Astrocyte (in vitro differentiated cells and primary cell): ENCODE measurements at regions not wholly inside any gene's neighbourhood (a gene's known extent, or its start where the extent isn't known, plus 50 kb on each side); places are given as distances from the start of the nearest gene placed in this dataset.

Experiments
- DNase-seq: peaks from one replicate; pipeline ENCODE4 v3.0.0-alpha.2; 2010; ENCODE audit warnings: low read depth
- FAIRE-seq: peaks from 2 replicates; lab custom pipeline; 2011; peaks lifted over from hg19 to GRCh38; lab: Jason Lieb, UNC
- H2AFZ ChIP-seq: 2 replicates; pipeline ENCODE4 v1.6.0; 2012; ENCODE audit warnings: low read depth, low read length, inconsistent platforms
- H3K27ac ChIP-seq: 2 replicates; pipeline ENCODE4 v1.5.1; 2011; ENCODE audit warnings: low read depth, low read length, inconsistent platforms
- H3K27me3 ChIP-seq: 2 replicates; pipeline ENCODE4 v1.6.0; 2011; ENCODE audit warnings: low read length, inconsistent platforms; ENCODE audit not compliant: insufficient read depth
- H3K36me3 ChIP-seq: 2 replicates; pipeline ENCODE4 v1.5.1; 2011; ENCODE audit warnings: low read length, inconsistent platforms; ENCODE audit not compliant: insufficient read depth
- H3K4me1 ChIP-seq: 2 replicates; pipeline ENCODE4 v1.5.1; 2011; ENCODE audit warnings: low read length, inconsistent platforms; ENCODE audit not compliant: insufficient read depth
- H3K4me2 ChIP-seq: 2 replicates; pipeline ENCODE4 v1.6.0; 2012; ENCODE audit warnings: low read length, inconsistent platforms
- H3K4me3 ChIP-seq: 2 replicates; pipeline ENCODE4 v1.5.1; 2011; ENCODE audit warnings: low read depth, mild to moderate bottlenecking, low read length, inconsistent platforms; ENCODE audit not compliant: insufficient read depth
- H3K79me2 ChIP-seq: 2 replicates; pipeline ENCODE4 v1.6.0; 2012; ENCODE audit warnings: mild to moderate bottlenecking, low read length, inconsistent platforms; ENCODE audit not compliant: insufficient read depth
- H3K9ac ChIP-seq: 2 replicates; pipeline ENCODE4 v1.6.0; 2012; ENCODE audit warnings: mild to moderate bottlenecking, low read length, inconsistent platforms
- H3K9me3 ChIP-seq: 2 replicates; pipeline ENCODE4 v1.5.1; 2012; ENCODE audit warnings: low read depth, mild to moderate bottlenecking, low read length, inconsistent platforms; ENCODE audit not compliant: insufficient read depth
- H4K20me1 ChIP-seq: 2 replicates; pipeline ENCODE4 v1.6.0; 2012; ENCODE audit warnings: low read length, inconsistent platforms; ENCODE audit not compliant: insufficient read depth
- H3K27ac Mint-ChIP-seq: one replicate; pipeline ENCODE4 v1.8.0; 2021; ENCODE audit warnings: mild to moderate bottlenecking, mixed read lengths; ENCODE audit not compliant: unreplicated experiment
- H3K27me3 Mint-ChIP-seq: one replicate; pipeline ENCODE4 v1.8.0; 2021; ENCODE audit warnings: low read depth, mixed read lengths; ENCODE audit not compliant: unreplicated experiment
- H3K36me3 Mint-ChIP-seq: one replicate; pipeline ENCODE4 v1.8.0; 2021; ENCODE audit warnings: low read depth, mixed read lengths; ENCODE audit not compliant: unreplicated experiment
- H3K4me1 Mint-ChIP-seq: one replicate; pipeline ENCODE4 v1.8.0; 2021; ENCODE audit warnings: low read depth, mixed read lengths; ENCODE audit not compliant: unreplicated experiment
- H3K4me3 Mint-ChIP-seq: one replicate; pipeline ENCODE4 v1.8.0; 2021; ENCODE audit warnings: mild to moderate bottlenecking, moderate library complexity, mixed read lengths; ENCODE audit not compliant: unreplicated experiment
- H3K9me3 Mint-ChIP-seq: one replicate; pipeline ENCODE4 v1.8.0; 2021; ENCODE audit warnings: mild to moderate bottlenecking, mixed read lengths; ENCODE audit not compliant: unreplicated experiment
- CTCF ChIP-seq: IDR thresholded peaks from 2 replicates; pipeline ENCODE4 v1.5.1; 2011; ENCODE audit warnings: low read depth, mild to moderate bottlenecking, inconsistent platforms, low read length, moderate library complexity; ENCODE audit not compliant: insufficient read depth
- EZH2 ChIP-seq: IDR thresholded peaks from 2 replicates; pipeline ENCODE4 v1.6.1; 2012; ENCODE audit warnings: mild to moderate bottlenecking, low read length, inconsistent platforms; ENCODE audit not compliant: insufficient read depth

DNA sequence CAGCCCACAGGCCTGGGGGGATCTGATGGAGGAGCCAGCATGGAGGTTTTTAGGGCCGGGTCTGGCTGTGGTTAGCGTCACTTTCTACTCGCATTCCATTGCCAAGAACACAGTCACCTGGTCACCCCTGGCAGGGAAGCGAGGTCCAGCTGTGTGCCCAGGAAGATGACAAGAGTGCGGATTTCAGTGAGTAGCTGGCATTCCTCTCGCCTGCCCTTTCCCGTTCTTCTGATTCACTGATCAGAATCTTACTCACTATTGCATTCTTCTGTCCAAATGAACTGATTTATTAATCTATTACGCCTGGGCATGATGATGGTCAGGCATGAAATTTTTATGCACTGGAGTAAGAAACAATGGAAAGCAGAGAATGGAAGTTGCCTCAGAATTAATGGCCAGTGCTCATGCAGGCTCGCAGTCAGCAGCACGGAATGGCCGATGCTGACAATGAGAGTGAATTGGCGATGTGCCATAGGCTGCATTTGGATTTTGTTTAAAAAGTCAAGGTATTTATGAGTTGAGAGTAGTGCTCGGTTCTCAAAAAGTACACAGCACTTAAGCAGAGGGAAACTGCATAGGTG lies 76.4 kb upstream of the MGAT5 start:
- peak overlapping the region; percentile 36 for H2AFZ ChIP-seq
- H3K4me3 Mint-ChIP-seq, result no peak overlapping the region
- H3K27ac Mint-ChIP-seq, result peak overlapping the region; percentile 92
- H3K4me2 ChIP-seq, result peak overlapping the region; percentile 65
- no peak for FAIRE-seq
- peaks cover 18% of the 10 kb centered on the region for H3K4me1 Mint-ChIP-seq
- no peak overlapping the region for H3K4me3 ChIP-seq
- H3K36me3 Mint-ChIP-seq, result peaks cover 5% of the 10 kb centered on the region
- H3K36me3 ChIP-seq, result no peaks in the 10 kb centered on the region
- H4K20me1 ChIP-seq, result peaks cover 39% of the 10 kb centered on the region
- no peaks in the 10 kb centered on the region for H3K27me3 ChIP-seq
- no peaks in the 10 kb centered on the region for H3K9me3 Mint-ChIP-seq
- H3K9me3 ChIP-seq, result no peaks in the 10 kb centered on the region
- DNase-seq, result peak; percentile 78
- H3K9ac ChIP-seq, result no peak overlapping the region
- peak overlapping the region; percentile 17 for H3K27ac ChIP-seq
- H3K4me1 ChIP-seq, result peaks cover 13% of the 10 kb centered on the region
- TF ChIP-seq EZH2 (no peak), CTCF (no peak)
- H3K79me2 ChIP-seq, result peaks cover 3% of the 10 kb centered on the region
- H3K27me3 Mint-ChIP-seq, result no peaks in the 10 kb centered on the region

GRCh38 chr2:134178138-134178877 lies 75.6 kb upstream of the MGAT5 start:
- no peak overlapping the region for H3K9ac ChIP-seq
- no peaks in the 10 kb centered on the region for H3K27me3 ChIP-seq
- no peaks in the 10 kb centered on the region for H3K9me3 ChIP-seq
- H3K27ac ChIP-seq, result no peak overlapping the region
- H2AFZ ChIP-seq, result no peak overlapping the region
- H3K9me3 Mint-ChIP-seq, result no peaks in the 10 kb centered on the region
- FAIRE-seq (no peak), DNase-seq (peak; percentile 15)
- no peaks in the 10 kb centered on the region for H3K27me3 Mint-ChIP-seq
- no peak for TF ChIP-seq EZH2
- TF ChIP-seq CTCF, result no peak
- no peak overlapping the region for H3K4me2 ChIP-seq
- H3K79me2 ChIP-seq, result peaks cover 3% of the 10 kb centered on the region
- peaks cover 5% of the 10 kb centered on the region for H3K36me3 Mint-ChIP-seq
- H3K4me1 ChIP-seq, result peaks cover 13% of the 10 kb centered on the region
- no peak overlapping the region for H3K4me3 Mint-ChIP-seq
- H3K36me3 ChIP-seq, result no peaks in the 10 kb centered on the region
- H4K20me1 ChIP-seq, result peaks cover 32% of the 10 kb centered on the region
- peaks cover 18% of the 10 kb centered on the region for H3K4me1 Mint-ChIP-seq
- peak overlapping the region; percentile 92 for H3K27ac Mint-ChIP-seq
- H3K4me3 ChIP-seq, result no peak overlapping the region

- no peak overlapping the region for H3K9ac ChIP-seq
- peaks cover 20% of the 10 kb centered on the region for H3K4me1 Mint-ChIP-seq
- no peaks in the 10 kb centered on the region for H3K36me3 ChIP-seq
- H2AFZ ChIP-seq, result no peak overlapping the region
- no peak overlapping the region for H3K27ac Mint-ChIP-seq
- no peaks in the 10 kb centered on the region for H3K27me3 ChIP-seq
- no peak overlapping the region for H3K4me3 Mint-ChIP-seq
- no peak overlapping the region for H3K4me3 ChIP-seq
- H3K9me3 ChIP-seq, result no peaks in the 10 kb centered on the region
- H4K20me1 ChIP-seq, result peaks cover 31% of the 10 kb centered on the region
- H3K79me2 ChIP-seq, result peaks cover 8% of the 10 kb centered on the region
- H3K36me3 Mint-ChIP-seq, result peaks cover 9% of the 10 kb centered on the region
- no peak overlapping the region for H3K27ac ChIP-seq
- FAIRE-seq (no peak), DNase-seq (no peak)
- H3K9me3 Mint-ChIP-seq, result no peaks in the 10 kb centered on the region
- H3K4me1 ChIP-seq, result peaks cover 13% of the 10 kb centered on the region
- no peak for TF ChIP-seq EZH2
- H3K27me3 Mint-ChIP-seq, result no peaks in the 10 kb centered on the region
- H3K4me2 ChIP-seq, result no peak overlapping the region
These were observed 72.7 kb upstream of the MGAT5 start for GRCh38 chr2:134181219-134181618.
